ENCODE measurements at regions not wholly inside any gene's neighbourhood (a gene's known extent, or its start where the extent isn't known, plus 50 kb on each side); places are given as distances from the start of the nearest gene placed in this dataset.

- no peak overlapping the region for H3K27ac ChIP-seq (ENCODE audit: insufficient read depth, low read length, poor library complexity, severe bottlenecking)
- H3K4me1 ChIP-seq (ENCODE audit: control insufficient read depth, insufficient read depth, low read length, poor library complexity, severe bottlenecking) = no peaks in the 10 kb centered on the region
- DNase-seq = no peak
- Mint-ChIP-seq H3K9me3 (peaks cover 0 to 6% (median 1%) of the 10 kb centered on the region in 7 donors), H3K27ac (peak overlapping the region in 1 of 3 donors; percentile 49), H3K4me1 (peaks cover 0 to 11% (median 1%) of the 10 kb centered on the region in 4 donors), H3K36me3 (no peaks in the 10 kb centered on the region), H3K27me3 (no peaks in the 10 kb centered on the region), H3K4me3 (no peak overlapping the region)
- ATAC-seq (ENCODE audit: low read depth in 2 of 2) = no peak
- H3K36me3 ChIP-seq (ENCODE audit: control insufficient read depth, insufficient read depth, low read length) = no peaks in the 10 kb centered on the region
- no peak overlapping the region for H3K4me3 ChIP-seq (ENCODE audit: low read depth, low read length)
- no peaks in the 10 kb centered on the region for H3K9me3 ChIP-seq (ENCODE audit: control insufficient read depth in 2 of 2, low read length in 2 of 2)
- H3K27me3 ChIP-seq (ENCODE audit: control insufficient read depth, insufficient read depth, low read length) = no peaks in the 10 kb centered on the region
Measured at GRCh38 chr12:89777733-89778379, 69.2 kb upstream of the ATP2B1 start.

GRCh38 chr12:89775986-89776365, 67.3 kb upstream of the ATP2B1 start:
- no peak for DNase-seq
- H3K27ac Mint-ChIP-seq = no peak overlapping the region
- H3K4me3 ChIP-seq (ENCODE audit: low read depth, low read length) = no peak overlapping the region
- no peak overlapping the region for H3K4me3 Mint-ChIP-seq
- H3K9me3 Mint-ChIP-seq = peaks cover 0 to 6% (median 3%) of the 10 kb centered on the region in 7 donors
- H3K27me3 Mint-ChIP-seq = no peaks in the 10 kb centered on the region
- H3K27ac ChIP-seq (ENCODE audit: insufficient read depth, low read length, poor library complexity, severe bottlenecking) = no peak overlapping the region
- H3K36me3 ChIP-seq (ENCODE audit: control insufficient read depth, insufficient read depth, low read length) = no peaks in the 10 kb centered on the region
- H3K27me3 ChIP-seq (ENCODE audit: control insufficient read depth, insufficient read depth, low read length) = no peaks in the 10 kb centered on the region
- H3K36me3 Mint-ChIP-seq = no peaks in the 10 kb centered on the region
- ATAC-seq (ENCODE audit: low read depth in 2 of 2) = no peak
- peaks cover 0 to 10% (median 6%) of the 10 kb centered on the region in 4 donors for H3K4me1 Mint-ChIP-seq
- H3K9me3 ChIP-seq (ENCODE audit: control insufficient read depth in 2 of 2, low read length in 2 of 2) = no peaks in the 10 kb centered on the region
- H3K4me1 ChIP-seq (ENCODE audit: control insufficient read depth, insufficient read depth, low read length, poor library complexity, severe bottlenecking) = no peaks in the 10 kb centered on the region

- Mint-ChIP-seq H3K9me3 (peaks cover 0 to 6% (median 3%) of the 10 kb centered on the region in 7 donors), H3K4me3 (no peak overlapping the region), H3K27me3 (no peaks in the 10 kb centered on the region), H3K36me3 (no peaks in the 10 kb centered on the region), H3K27ac (no peak overlapping the region), H3K4me1 (peaks cover 0 to 14% (median 11%) of the 10 kb centered on the region in 4 donors)
- no peaks in the 10 kb centered on the region for H3K36me3 ChIP-seq (ENCODE audit: control insufficient read depth, insufficient read depth, low read length)
- H3K27me3 ChIP-seq (ENCODE audit: control insufficient read depth, insufficient read depth, low read length) = no peaks in the 10 kb centered on the region
- DNase-seq (no peak), ATAC-seq (ENCODE audit: low read depth in 2 of 2) (no peak)
- no peak overlapping the region for H3K27ac ChIP-seq (ENCODE audit: insufficient read depth, low read length, poor library complexity, severe bottlenecking)
- no peak overlapping the region for H3K4me3 ChIP-seq (ENCODE audit: low read depth, low read length)
- no peaks in the 10 kb centered on the region for H3K9me3 ChIP-seq (ENCODE audit: control insufficient read depth in 2 of 2, low read length in 2 of 2)
- no peaks in the 10 kb centered on the region for H3K4me1 ChIP-seq (ENCODE audit: control insufficient read depth, insufficient read depth, low read length, poor library complexity, severe bottlenecking)
Measured at GRCh38 chr12:89775063-89775985, 66.7 kb upstream of the ATP2B1 start.

- Histone ChIP-seq H3K4me1 (ENCODE audit: control insufficient read depth, insufficient read depth, low read length, poor library complexity, severe bottlenecking) (no peaks in the 10 kb centered on the region), H3K27me3 (ENCODE audit: control insufficient read depth, insufficient read depth, low read length) (no peaks in the 10 kb centered on the region), H3K36me3 (ENCODE audit: control insufficient read depth, insufficient read depth, low read length) (no peaks in the 10 kb centered on the region), H3K4me3 (ENCODE audit: low read depth, low read length) (no peak overlapping the region), H3K9me3 (ENCODE audit: control insufficient read depth in 2 of 2, low read length in 2 of 2) (no peaks in the 10 kb centered on the region), H3K27ac (ENCODE audit: insufficient read depth, low read length, poor library complexity, severe bottlenecking) (no peak overlapping the region)
- Mint-ChIP-seq H3K27ac (no peak overlapping the region), H3K4me1 (peaks cover 0 to 20% (median 16%) of the 10 kb centered on the region in 4 donors), H3K4me3 (no peak overlapping the region), H3K27me3 (no peaks in the 10 kb centered on the region), H3K36me3 (no peaks in the 10 kb centered on the region), H3K9me3 (peaks cover 0 to 6% (median 3%) of the 10 kb centered on the region in 7 donors)
- ATAC-seq (ENCODE audit: low read depth in 2 of 2) = no peak
- DNase-seq = no peak
Measured at GRCh38 chr12:89774645-89775044, 66.0 kb upstream of the ATP2B1 start.

DNA sequence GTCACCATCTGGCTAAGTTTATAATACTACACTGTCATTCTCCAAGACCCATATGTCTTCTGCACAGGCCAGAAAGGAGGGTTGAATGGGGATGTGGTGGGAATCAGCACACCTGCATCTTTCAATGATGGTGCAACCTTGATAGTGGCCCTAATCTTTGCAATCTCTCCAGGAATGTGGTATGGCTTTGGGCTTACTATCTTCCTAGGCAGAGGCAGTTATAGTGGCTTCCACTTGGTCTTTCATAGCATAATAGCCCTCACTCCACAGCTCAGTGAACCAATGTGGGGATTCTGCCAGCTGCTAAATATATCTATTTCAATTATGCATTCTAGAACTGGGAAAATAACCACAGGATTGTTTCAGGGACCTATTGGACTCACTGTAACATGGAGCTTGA, 61.8 kb upstream of the ATP2B1 start:
- no peak overlapping the region for H3K27ac ChIP-seq (ENCODE audit: insufficient read depth, low read length, poor library complexity, severe bottlenecking)
- Mint-ChIP-seq H3K4me1 (peaks cover 18 to 54% (median 35%) of the 10 kb centered on the region in 4 donors), H3K27ac (peak overlapping the region in 1 of 3 donors; percentile 74), H3K27me3 (no peaks in the 10 kb centered on the region), H3K4me3 (peak overlapping the region in 2 of 4 donors; percentile 9 to 35), H3K9me3 (peaks cover 0 to 4% (median 2%) of the 10 kb centered on the region in 7 donors), H3K36me3 (peaks cover 4% of the 10 kb centered on the region)
- no peaks in the 10 kb centered on the region for H3K9me3 ChIP-seq (ENCODE audit: control insufficient read depth in 2 of 2, low read length in 2 of 2)
- peaks cover 25% of the 10 kb centered on the region for H3K4me1 ChIP-seq (ENCODE audit: control insufficient read depth, insufficient read depth, low read length, poor library complexity, severe bottlenecking)
- no peaks in the 10 kb centered on the region for H3K36me3 ChIP-seq (ENCODE audit: control insufficient read depth, insufficient read depth, low read length)
- H3K27me3 ChIP-seq (ENCODE audit: control insufficient read depth, insufficient read depth, low read length) = no peaks in the 10 kb centered on the region
- H3K4me3 ChIP-seq (ENCODE audit: low read depth, low read length) = no peak overlapping the region
- no peak for ATAC-seq (ENCODE audit: low read depth in 2 of 2)
- DNase-seq = no peak

DNA sequence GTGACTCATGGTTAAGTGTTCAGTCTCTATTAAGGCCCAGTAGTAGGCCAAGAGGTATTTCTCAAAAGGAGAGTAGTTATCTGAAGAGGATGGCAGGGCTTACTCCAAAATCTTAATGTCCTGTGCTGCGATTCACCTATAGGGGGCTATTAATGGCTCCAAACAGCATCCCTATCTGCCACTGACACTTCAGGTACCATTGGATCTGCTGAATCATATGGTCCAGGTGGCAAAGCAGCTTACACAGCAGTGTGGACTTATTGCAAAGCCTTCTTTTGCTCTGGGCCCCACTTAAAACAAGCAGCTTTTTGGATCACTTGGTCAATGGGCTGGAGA, 60.8 kb upstream of the ATP2B1 start:
- DNase-seq (no peak), ATAC-seq (ENCODE audit: low read depth in 2 of 2) (no peak)
- H3K4me1 ChIP-seq (ENCODE audit: control insufficient read depth, insufficient read depth, low read length, poor library complexity, severe bottlenecking) = peaks cover 26% of the 10 kb centered on the region
- H3K27ac ChIP-seq (ENCODE audit: insufficient read depth, low read length, poor library complexity, severe bottlenecking) = no peak overlapping the region
- no peak overlapping the region for H3K4me3 ChIP-seq (ENCODE audit: low read depth, low read length)
- Mint-ChIP-seq H3K4me1 (peaks cover 24 to 61% (median 41%) of the 10 kb centered on the region in 4 donors), H3K36me3 (peaks cover 8% of the 10 kb centered on the region), H3K27ac (peak overlapping the region in 1 of 3 donors; percentile 66), H3K4me3 (no peak overlapping the region), H3K9me3 (peaks cover 0 to 5% (median 3%) of the 10 kb centered on the region in 7 donors), H3K27me3 (no peaks in the 10 kb centered on the region)
- H3K27me3 ChIP-seq (ENCODE audit: control insufficient read depth, insufficient read depth, low read length) = no peaks in the 10 kb centered on the region
- H3K36me3 ChIP-seq (ENCODE audit: control insufficient read depth, insufficient read depth, low read length) = no peaks in the 10 kb centered on the region
- H3K9me3 ChIP-seq (ENCODE audit: control insufficient read depth in 2 of 2, low read length in 2 of 2) = no peaks in the 10 kb centered on the region

GRCh38 chr12:89768586-89769482, 60.2 kb upstream of the ATP2B1 start:
- H3K4me1 ChIP-seq (ENCODE audit: control insufficient read depth, insufficient read depth, low read length, poor library complexity, severe bottlenecking) = peaks cover 26% of the 10 kb centered on the region
- DNase-seq = peak in 1 of 3 donors; percentile 4
- Mint-ChIP-seq H3K27me3 (no peaks in the 10 kb centered on the region), H3K9me3 (peaks cover 0 to 5% (median 3%) of the 10 kb centered on the region in 7 donors), H3K36me3 (peaks cover 8% of the 10 kb centered on the region), H3K4me3 (peak overlapping the region in 1 of 4 donors; percentile 36), H3K27ac (peak overlapping the region in 2 of 3 donors; percentile 65 to 66), H3K4me1 (peaks cover 24 to 68% (median 41%) of the 10 kb centered on the region in 4 donors)
- no peaks in the 10 kb centered on the region for H3K36me3 ChIP-seq (ENCODE audit: control insufficient read depth, insufficient read depth, low read length)
- H3K4me3 ChIP-seq (ENCODE audit: low read depth, low read length) = no peak overlapping the region
- H3K9me3 ChIP-seq (ENCODE audit: control insufficient read depth in 2 of 2, low read length in 2 of 2) = no peaks in the 10 kb centered on the region
- H3K27me3 ChIP-seq (ENCODE audit: control insufficient read depth, insufficient read depth, low read length) = no peaks in the 10 kb centered on the region
- no peak overlapping the region for H3K27ac ChIP-seq (ENCODE audit: insufficient read depth, low read length, poor library complexity, severe bottlenecking)
- peak; percentile 59 to 60 for ATAC-seq (ENCODE audit: low read depth in 2 of 2)

Data from CD4-positive, CD25-positive, alpha-beta regulatory T cell (primary cell).